CD14-positive monocyte (primary cell): ENCODE measurements at regions not wholly inside any gene's neighbourhood (a gene's known extent, or its start where the extent isn't known, plus 50 kb on each side); places are given as distances from the start of the nearest gene placed in this dataset.

Source experiments
- DNase-seq, 3 donors: peaks; one replicate each; pipeline ENCODE4 v3.0.0-alpha.2; 2011 to 2022
- H2AFZ ChIP-seq: 2 replicates; pipeline ENCODE4 v1.6.0; 2012; ENCODE audit warnings: mild to moderate bottlenecking, low read depth, low read length, inconsistent platforms; ENCODE audit not compliant: insufficient read depth, poor library complexity, severe bottlenecking
- H3K27ac ChIP-seq, 2 donors: 1 replicate in 1 of 2; 2 replicates in 1 of 2; pipeline ENCODE4 v1.5.1; 2012 to 2013; ENCODE audit warnings: low read length in 2 of 2, control low read depth in 1 of 2, inconsistent platforms in 1 of 2, low read depth in 1 of 2, mild to moderate bottlenecking in 1 of 2
- H3K27me3 ChIP-seq, 2 donors: one replicate each; pipeline versions ENCODE4 v1.6.0 to v1.6.1; 2011 to 2013; ENCODE audit warnings: low read length in 2 of 2; ENCODE audit not compliant: control insufficient read depth in 2 of 2, insufficient read depth in 2 of 2
- H3K36me3 ChIP-seq, 2 donors: replicated peaks in 1 of 2; 1 replicate in 1 of 2; 2 replicates in 1 of 2; pipeline versions ENCODE4 v1.5.1 to v1.6.1; 2012 to 2013; ENCODE audit warnings: low read length in 2 of 2, control low read depth in 1 of 2, inconsistent platforms in 1 of 2, mild to moderate bottlenecking in 1 of 2; ENCODE audit not compliant: insufficient read depth in 2 of 2, control insufficient read depth in 1 of 2
- H3K4me1 ChIP-seq, 2 donors: 1 replicate in 1 of 2; 2 replicates in 1 of 2; pipeline versions ENCODE4 v1.5.1 to v1.6.1; 2012 to 2013; ENCODE audit warnings: low read length in 2 of 2, control low read depth in 1 of 2, inconsistent platforms in 1 of 2, mild to moderate bottlenecking in 1 of 2, moderate library complexity in 1 of 2; ENCODE audit not compliant: insufficient read depth in 2 of 2, control insufficient read depth in 1 of 2
- H3K4me2 ChIP-seq: replicated peaks from 2 replicates; pipeline ENCODE3; 2012; ENCODE audit warnings: low read length, moderate library complexity, mild to moderate bottlenecking; ENCODE audit not compliant: poor library complexity, severe bottlenecking; ENCODE audit errors: extremely low read depth
- H3K4me3 ChIP-seq, 3 experiments: fragments of 200-600 bp in 1 of 3; sonication (generic) in 1 of 3; replicated peaks in 1 of 3; 1 replicate in 2 of 3; 2 replicates in 1 of 3; pipeline ENCODE4 v1.5.1; 2011 to 2013; ENCODE audit warnings: low read length in 3 of 3, mild to moderate bottlenecking in 3 of 3, control low read depth in 2 of 3, low read depth in 2 of 3, inconsistent platforms in 1 of 3, moderate library complexity in 1 of 3
- H3K79me2 ChIP-seq: 2 replicates; pipeline ENCODE4 v1.6.0; 2012; ENCODE audit warnings: mild to moderate bottlenecking, control low read depth, inconsistent platforms, low read length, moderate library complexity; ENCODE audit not compliant: insufficient read depth
- H3K9ac ChIP-seq: 2 replicates; pipeline ENCODE4 v1.6.0; 2017; ENCODE audit warnings: low read length, mild to moderate bottlenecking; ENCODE audit not compliant: insufficient read depth, poor library complexity, severe bottlenecking
- H3K9me3 ChIP-seq, 2 donors: replicated peaks in 1 of 2; 1 replicate in 1 of 2; 2 replicates in 1 of 2; pipeline versions ENCODE4 v1.5.1 to v1.6.1; 2012 to 2013; ENCODE audit warnings: low read length in 2 of 2, control low read depth in 1 of 2; ENCODE audit not compliant: control insufficient read depth in 1 of 2, insufficient read depth in 1 of 2
- H4K20me1 ChIP-seq: 2 replicates; pipeline ENCODE4 v1.6.0; 2012; ENCODE audit warnings: mild to moderate bottlenecking, low read length, control low read depth, moderate library complexity; ENCODE audit not compliant: insufficient read depth
- H3K27ac Mint-ChIP-seq, 7 donors: one replicate each; pipeline ENCODE4 v1.8.0; 2020; ENCODE audit warnings: mild to moderate bottlenecking in 7 of 7, mixed read lengths in 7 of 7, moderate library complexity in 6 of 7, inconsistent platforms in 2 of 7
- H3K27me3 Mint-ChIP-seq, 3 donors: one replicate each; pipeline ENCODE4 v1.8.0; 2021 to 2022; ENCODE audit warnings: low read depth in 3 of 3, mild to moderate bottlenecking in 3 of 3, mixed read lengths in 3 of 3, moderate library complexity in 3 of 3, inconsistent platforms in 1 of 3
- H3K36me3 Mint-ChIP-seq, 2 donors: one replicate each; pipeline ENCODE4 v1.8.0; 2020; ENCODE audit warnings: mixed read lengths in 2 of 2, inconsistent platforms in 1 of 2, mild to moderate bottlenecking in 1 of 2
- H3K4me1 Mint-ChIP-seq: one replicate; pipeline ENCODE4 v1.8.0; 2020; ENCODE audit warnings: mild to moderate bottlenecking, mixed read lengths
- H3K4me3 Mint-ChIP-seq, 2 donors: one replicate each; pipeline ENCODE4 v1.8.0; 2020; ENCODE audit warnings: mild to moderate bottlenecking in 2 of 2, mixed read lengths in 2 of 2, moderate library complexity in 1 of 2
- H3K9me3 Mint-ChIP-seq, 7 donors: one replicate each; pipeline ENCODE4 v1.8.0; 2020 to 2022; ENCODE audit warnings: mixed read lengths in 7 of 7, mild to moderate bottlenecking in 6 of 7, moderate library complexity in 6 of 7, inconsistent platforms in 2 of 7
- CTCF ChIP-seq: fragments of 200-600 bp; IDR thresholded peaks from one replicate; pipeline ENCODE4 v1.8.0; 2022; ENCODE audit warnings: antibody characterized with exemption, mild to moderate bottlenecking
- WGBS: methylation state at CpG from one replicate; pipeline ENCODE4 v1.1.5; 2013; ENCODE audit warnings: missing lambda C conversion rate; ENCODE audit not compliant: insufficient coverage; 5-methylcytosine and 5-hydroxymethylcytosine counted together
- intact Hi-C, 2 donors: fragments of 100-400 bp; cut with micrococcal nuclease; formaldehyde crosslinking; loops; one replicate each; pipeline versions ENCODE4 v1.15.0 to v1.15.1; 2023

GRCh38 chr12:127429551-127430285, 837.3 kb upstream of the TMEM132C start:
- Histone ChIP-seq H3K27me3 (no peaks in the 10 kb centered on the region), H2AFZ (no peak overlapping the region), H3K4me3 (no peak overlapping the region), H4K20me1 (no peaks in the 10 kb centered on the region), H3K4me2 (no peak overlapping the region), H3K9me3 (peaks cover 0 to 7% of the 10 kb centered on the region in 2 donors), H3K9ac (no peak overlapping the region), H3K36me3 (no peaks in the 10 kb centered on the region), H3K27ac (no peak overlapping the region), H3K79me2 (no peaks in the 10 kb centered on the region), H3K4me1 (no peaks in the 10 kb centered on the region)
- H3K4me3 Mint-ChIP-seq, result no peak overlapping the region
- TF ChIP-seq CTCF, result no peak
- H3K9me3 Mint-ChIP-seq, result peaks cover 0 to 11% (median 5%) of the 10 kb centered on the region in 7 donors
- intact Hi-C loops, result no loop called here
- DNase-seq, result no peak
- no peaks in the 10 kb centered on the region for H3K36me3 Mint-ChIP-seq
- H3K27me3 Mint-ChIP-seq, result no peaks in the 10 kb centered on the region
- WGBS, result 66% methylated on average over 3 of the region's 9 CpGs
- H3K4me1 Mint-ChIP-seq, result no peaks in the 10 kb centered on the region
- H3K27ac Mint-ChIP-seq, result no peak overlapping the region

GRCh38 chr12:127430401-127430800, 836.6 kb upstream of the TMEM132C start:
- no peaks in the 10 kb centered on the region for H3K4me1 Mint-ChIP-seq
- no peak for DNase-seq
- Histone ChIP-seq H3K4me2 (no peak overlapping the region), H3K4me3 (no peak overlapping the region), H3K4me1 (no peaks in the 10 kb centered on the region), H3K27ac (no peak overlapping the region), H3K9ac (no peak overlapping the region), H2AFZ (no peak overlapping the region), H4K20me1 (no peaks in the 10 kb centered on the region), H3K79me2 (no peaks in the 10 kb centered on the region), H3K36me3 (no peaks in the 10 kb centered on the region), H3K27me3 (no peaks in the 10 kb centered on the region), H3K9me3 (peaks cover 0 to 7% of the 10 kb centered on the region in 2 donors)
- no peaks in the 10 kb centered on the region for H3K27me3 Mint-ChIP-seq
- no peak for TF ChIP-seq CTCF
- no peak overlapping the region for H3K4me3 Mint-ChIP-seq
- H3K36me3 Mint-ChIP-seq, result no peaks in the 10 kb centered on the region
- 93% methylated on average over 5 of the region's 9 CpGs for WGBS
- H3K9me3 Mint-ChIP-seq, result peaks cover 0 to 11% (median 5%) of the 10 kb centered on the region in 7 donors
- H3K27ac Mint-ChIP-seq, result no peak overlapping the region
- intact Hi-C loops, result no loop called here
